Large intestine (tissue), 3 donors: ENCODE measurements at regions not wholly inside any gene's neighbourhood (a gene's known extent, or its start where the extent isn't known, plus 50 kb on each side); places are given as distances from the start of the nearest gene placed in this dataset.
A peak's percentile ranks its signal among the peaks of the same experiment; 100 is the strongest.
"Not testable (repeated sequence)": the region's sequence is repeated elsewhere in the genome, so short reads cannot be mapped to it uniquely, and the experiment has no call there.

Source experiments
- DNase-seq, 2 donors: peaks; one replicate each; pipeline versions ENCODE4 v3.0.0 to v3.0.0-alpha.2; 2013
- H3K27ac ChIP-seq: one replicate; pipeline ENCODE4 v1.5.1; 2013; ENCODE audit warnings: low read length
- H3K27me3 ChIP-seq: 2 replicates; pipeline ENCODE4 v1.6.1; 2013; ENCODE audit warnings: low read length; ENCODE audit not compliant: control insufficient read depth, insufficient read depth
- H3K36me3 ChIP-seq: 2 replicates; pipeline ENCODE4 v1.6.1; 2013; ENCODE audit warnings: low read length; ENCODE audit not compliant: control insufficient read depth, insufficient read depth
- H3K4me1 ChIP-seq: one replicate; pipeline ENCODE4 v1.6.1; 2013; ENCODE audit warnings: low read length; ENCODE audit not compliant: control insufficient read depth, insufficient read depth
- H3K4me3 ChIP-seq: one replicate; pipeline ENCODE4 v1.5.1; 2013; ENCODE audit warnings: low read length
- H3K9me3 ChIP-seq: one replicate; pipeline ENCODE4 v1.6.1; 2013; ENCODE audit warnings: mild to moderate bottlenecking, low read depth, low read length, moderate library complexity; ENCODE audit not compliant: control insufficient read depth
- WGBS: methylation state at CpG from one replicate; pipeline ENCODE4 v1.1.5; 2013; ENCODE audit warnings: low lambda C conversion rate; ENCODE audit not compliant: insufficient coverage; 5-methylcytosine and 5-hydroxymethylcytosine counted together

GRCh38 chr13:56102641-56103040 lies 1038.1 kb upstream of the PRR20A start:
- H3K9me3 ChIP-seq, result no peaks in the 10 kb centered on the region
- no peaks in the 10 kb centered on the region for H3K36me3 ChIP-seq
- WGBS, result no CpG with 5 or more reads among the region's 1 CpG
- no peak overlapping the region for H3K4me3 ChIP-seq
- no peaks in the 10 kb centered on the region for H3K4me1 ChIP-seq
- H3K27me3 ChIP-seq, result no peaks in the 10 kb centered on the region
- H3K27ac ChIP-seq, result no peak overlapping the region
- DNase-seq, result no peak

DNA sequence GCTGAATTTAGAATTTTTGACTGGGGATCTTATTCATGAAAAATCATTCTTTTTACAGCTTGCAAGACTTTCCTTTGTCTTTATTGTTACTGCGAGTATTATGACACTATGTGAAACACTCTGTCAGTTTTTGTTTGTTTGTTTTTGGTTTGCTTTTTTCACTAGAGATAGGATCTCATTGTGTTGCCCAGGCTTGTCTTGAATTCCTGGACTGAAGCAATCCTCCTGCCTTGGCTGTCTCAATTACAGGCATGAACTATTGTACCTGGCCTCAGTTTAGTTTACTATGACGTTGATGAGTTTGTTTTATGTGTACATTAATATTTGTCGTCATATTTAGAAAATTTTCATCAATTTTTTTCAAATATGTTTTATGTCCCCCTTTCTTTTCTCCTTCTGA lies 1030.0 kb upstream of the PRR20A start:
- no peaks in the 10 kb centered on the region for H3K9me3 ChIP-seq
- H3K4me3 ChIP-seq, result no peak overlapping the region
- H3K27ac ChIP-seq, result no peak overlapping the region
- H3K27me3 ChIP-seq, result no peaks in the 10 kb centered on the region
- no peaks in the 10 kb centered on the region for H3K4me1 ChIP-seq
- DNase-seq, result no peak
- H3K36me3 ChIP-seq, result no peaks in the 10 kb centered on the region
- 35% methylated on average over 3 of the region's 3 CpGs for WGBS

DNA sequence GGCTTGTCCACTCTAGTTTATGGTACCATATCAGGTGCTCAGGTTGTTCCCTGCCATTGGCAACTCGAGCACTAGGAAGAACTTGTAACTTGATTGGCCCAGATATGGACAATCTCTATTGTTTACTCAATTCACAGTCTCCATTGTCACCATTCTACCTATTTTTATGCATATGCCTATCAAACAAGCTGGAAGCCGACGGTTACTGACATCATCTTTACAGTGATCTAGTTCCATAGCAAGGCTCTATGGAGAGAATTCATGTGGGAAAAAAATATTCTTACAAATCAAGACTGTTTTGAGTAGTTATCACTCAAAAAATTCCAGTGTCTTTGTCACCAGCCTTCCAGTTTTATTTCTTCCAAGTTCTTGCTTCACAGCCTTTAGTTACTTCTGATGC lies 1006.2 kb upstream of the PRR20A start:
- Histone ChIP-seq H3K27me3 (no peaks in the 10 kb centered on the region), H3K4me1 (no peaks in the 10 kb centered on the region), H3K9me3 (no peaks in the 10 kb centered on the region), H3K4me3 (no peak overlapping the region), H3K27ac (no peak overlapping the region), H3K36me3 (no peaks in the 10 kb centered on the region)
- no peak for DNase-seq
- no CpG with 5 or more reads among the region's 3 CpGs for WGBS

GRCh38 chr13:56166864-56167263 lies 973.9 kb upstream of the PRR20A start:
- WGBS, result no CpG with 5 or more reads among the region's 2 CpGs
- Histone ChIP-seq H3K4me3 (no peak overlapping the region), H3K9me3 (no peaks in the 10 kb centered on the region), H3K4me1 (no peaks in the 10 kb centered on the region), H3K27me3 (no peaks in the 10 kb centered on the region), H3K27ac (no peak overlapping the region), H3K36me3 (no peaks in the 10 kb centered on the region)
- DNase-seq, result no peak

- no peak for DNase-seq
- no peaks in the 10 kb centered on the region for H3K4me1 ChIP-seq
- WGBS, result no CpG with 5 or more reads among the region's 2 CpGs
- H3K4me3 ChIP-seq, result no peak overlapping the region
- no peak overlapping the region for H3K27ac ChIP-seq
- no peaks in the 10 kb centered on the region for H3K27me3 ChIP-seq
- no peaks in the 10 kb centered on the region for H3K36me3 ChIP-seq
- no peaks in the 10 kb centered on the region for H3K9me3 ChIP-seq
These were observed 972.1 kb upstream of the PRR20A start for GRCh38 chr13:56168581-56168980.

GRCh38 chr13:56173346-56173745 lies 967.4 kb upstream of the PRR20A start:
- no peaks in the 10 kb centered on the region for H3K36me3 ChIP-seq
- H3K27me3 ChIP-seq, result no peaks in the 10 kb centered on the region
- H3K9me3 ChIP-seq, result no peaks in the 10 kb centered on the region
- no peak for DNase-seq
- no peaks in the 10 kb centered on the region for H3K4me1 ChIP-seq
- no peak overlapping the region for H3K4me3 ChIP-seq
- no peak overlapping the region for H3K27ac ChIP-seq
- WGBS, result 100% methylated on average over 1 of the region's 2 CpGs

DNA sequence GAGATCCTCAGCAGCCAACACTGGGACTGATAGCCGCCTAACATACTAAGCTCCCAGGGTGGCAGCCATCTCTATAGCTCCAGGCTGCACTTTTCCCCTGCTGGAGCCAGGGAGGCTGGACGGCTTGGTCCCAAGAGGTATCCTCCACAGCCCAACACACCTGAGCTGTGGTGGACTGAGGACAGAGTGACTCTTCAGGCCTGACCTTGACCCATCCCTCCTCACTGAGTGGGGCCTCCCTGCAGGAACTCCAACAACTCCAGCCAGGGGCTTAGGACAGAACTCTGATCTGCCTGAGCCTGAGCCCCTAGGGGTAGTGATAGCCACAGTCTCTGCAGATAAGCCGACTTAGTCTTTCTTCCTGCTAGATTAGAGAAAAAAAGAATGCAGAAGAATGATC lies 958.1 kb upstream of the PRR20A start:
- Histone ChIP-seq H3K4me1 (no peaks in the 10 kb centered on the region), H3K36me3 (no peaks in the 10 kb centered on the region), H3K27ac (no peak overlapping the region), H3K27me3 (no peaks in the 10 kb centered on the region), H3K4me3 (no peak overlapping the region), H3K9me3 (peaks cover 8% of the 10 kb centered on the region)
- peak in 1 of 2 donors; percentile 0 for DNase-seq
- no CpG with 5 or more reads among the region's 3 CpGs for WGBS

GRCh38 chr13:56187331-56187730 lies 953.4 kb upstream of the PRR20A start:
- Histone ChIP-seq H3K4me3 (no peak overlapping the region), H3K27ac (no peak overlapping the region), H3K36me3 (no peaks in the 10 kb centered on the region), H3K9me3 (peaks cover 5% of the 10 kb centered on the region), H3K4me1 (no peaks in the 10 kb centered on the region), H3K27me3 (no peaks in the 10 kb centered on the region)
- WGBS, result no CpG with 5 or more reads among the region's 15 CpGs
- no peak for DNase-seq

- not testable (repeated sequence) for H3K9me3 ChIP-seq, H3K27ac ChIP-seq, H3K36me3 ChIP-seq, DNase-seq, H3K4me3 ChIP-seq, H3K27me3 ChIP-seq, H3K4me1 ChIP-seq
- no CpG with 5 or more reads among the region's 6 CpGs for WGBS
These were observed 952.1 kb upstream of the PRR20A start for GRCh38 chr13:56188582-56188981.

DNA sequence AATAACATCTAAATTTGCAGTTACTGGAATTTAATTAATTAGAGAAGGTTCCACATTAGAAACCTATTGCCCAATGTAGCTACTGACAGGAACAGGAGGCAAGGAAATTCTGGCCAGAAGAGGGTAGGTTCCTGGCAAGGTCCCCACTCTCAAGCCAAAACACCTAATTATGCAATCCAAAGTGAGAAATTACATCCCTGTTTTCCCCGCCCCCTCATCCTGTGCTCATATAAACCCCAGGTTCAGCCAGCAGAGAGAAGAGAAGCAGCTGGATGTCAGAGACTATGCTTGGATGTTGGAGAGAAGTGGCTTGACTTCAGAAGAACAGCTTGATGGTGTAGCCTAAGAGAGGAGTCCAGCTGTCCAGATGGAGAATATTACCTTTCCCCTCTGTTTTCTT lies 951.3 kb upstream of the PRR20A start:
- no peaks in the 10 kb centered on the region for H3K4me1 ChIP-seq
- H3K9me3 ChIP-seq, result peaks cover 5% of the 10 kb centered on the region
- no CpG with 5 or more reads among the region's 1 CpG for WGBS
- peak in 1 of 2 donors; percentile 1 for DNase-seq
- H3K27ac ChIP-seq, result no peak overlapping the region
- H3K27me3 ChIP-seq, result no peaks in the 10 kb centered on the region
- no peaks in the 10 kb centered on the region for H3K36me3 ChIP-seq
- no peak overlapping the region for H3K4me3 ChIP-seq

DNA sequence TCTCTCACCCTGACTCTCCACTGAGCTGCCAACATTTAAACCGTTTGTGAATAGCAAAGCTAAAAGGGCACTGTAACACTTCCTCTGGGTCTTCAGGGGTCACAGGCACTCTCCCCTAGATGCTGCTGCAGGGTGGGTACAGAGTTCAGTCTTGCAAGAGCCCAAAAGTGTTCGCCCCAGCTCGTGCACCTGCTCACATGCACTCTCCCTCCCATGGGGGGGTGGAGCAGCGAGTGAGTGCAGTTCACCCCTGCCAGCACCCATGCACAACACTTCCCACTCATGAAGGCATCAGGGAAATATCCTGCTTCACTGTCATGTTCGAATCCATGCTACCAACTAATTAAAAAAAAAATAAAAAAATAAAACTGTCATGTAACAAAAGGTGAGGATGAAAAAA lies 950.7 kb upstream of the PRR20A start:
- Histone ChIP-seq H3K36me3 (no peaks in the 10 kb centered on the region), H3K27me3 (no peaks in the 10 kb centered on the region), H3K9me3 (peaks cover 5% of the 10 kb centered on the region), H3K27ac (no peak overlapping the region), H3K4me1 (no peaks in the 10 kb centered on the region), H3K4me3 (no peak overlapping the region)
- WGBS, result no CpG with 5 or more reads among the region's 5 CpGs
- DNase-seq, result no peak
